GM23338 (cell line): ENCODE measurements at regions not wholly inside any gene's neighbourhood (a gene's known extent, or its start where the extent isn't known, plus 50 kb on each side); places are given as distances from the start of the nearest gene placed in this dataset.

ENCODE experiments used
- ATAC-seq: fragments of 200-7000 bp; cut with Tn5 transposase; 3 replicates; pipeline ENCODE4 v1.9.1; 2020
- DNase-seq: peaks from one replicate; pipeline ENCODE4 v3.0.0-alpha.2; 2015; ENCODE audit warnings: low spot score
- H2AFZ ChIP-seq: fragments of 200-600 bp; sonication (generic); 2 replicates; pipeline ENCODE4 v1.8.0; 2016; ENCODE audit warnings: antibody characterized with exemption, mild to moderate bottlenecking, moderate library complexity
- H3F3A ChIP-seq: fragments of 200-600 bp; sonication (generic); replicated peaks from 2 replicates; pipeline ENCODE4 v1.8.0; 2017; ENCODE audit warnings: antibody characterized with exemption, mixed run types, low read depth
- H3K27ac ChIP-seq: fragments of 200-600 bp; sonication (generic); 2 replicates; pipeline ENCODE4 v1.6.1; 2016; ENCODE audit warnings: low read depth
- H3K27me3 ChIP-seq: fragments of 200-600 bp; sonication (generic); 2 replicates; pipeline ENCODE4 v1.8.0; 2016; ENCODE audit warnings: mild to moderate bottlenecking, mixed run types, moderate library complexity; ENCODE audit not compliant: insufficient read depth
- H3K36me3 ChIP-seq: fragments of 200-600 bp; sonication (generic); 2 replicates; pipeline ENCODE4 v1.8.0; 2016; ENCODE audit warnings: mild to moderate bottlenecking; ENCODE audit not compliant: insufficient read depth
- H3K4me1 ChIP-seq: fragments of 200-600 bp; sonication (generic); 2 replicates; pipeline ENCODE4 v1.8.0; 2016; ENCODE audit warnings: mild to moderate bottlenecking, moderate library complexity; ENCODE audit not compliant: insufficient read depth
- H3K4me2 ChIP-seq: fragments of 200-600 bp; sonication (generic); 2 replicates; pipeline ENCODE4 v1.7.1; 2017; ENCODE audit warnings: mixed run types
- H3K4me3 ChIP-seq: fragments of 200-600 bp; sonication (generic); 2 replicates; pipeline ENCODE4 v1.6.1; 2016; ENCODE audit warnings: mixed run types
- H3K79me2 ChIP-seq: fragments of 200-600 bp; sonication (generic); replicated peaks from 2 replicates; pipeline ENCODE4 v1.8.0; 2017; ENCODE audit warnings: mild to moderate bottlenecking; ENCODE audit not compliant: insufficient read depth
- H3K9me2 ChIP-seq: fragments of 200-600 bp; sonication (generic); 2 replicates; pipeline ENCODE4 v1.8.0; 2017; ENCODE audit not compliant: insufficient read depth
- H4K20me1 ChIP-seq: fragments of 200-600 bp; sonication (generic); replicated peaks from 2 replicates; pipeline ENCODE4 v1.8.0; 2017; ENCODE audit warnings: mild to moderate bottlenecking; ENCODE audit not compliant: insufficient read depth
- H3K27ac Mint-ChIP-seq: 2 replicates; pipeline ENCODE4 v1.8.0; 2020; ENCODE audit warnings: inconsistent platforms, mild to moderate bottlenecking, moderate library complexity, mixed read lengths
- H3K27me3 Mint-ChIP-seq: 3 replicates; pipeline ENCODE4 v1.8.0; 2022; ENCODE audit warnings: low read depth, mild to moderate bottlenecking, moderate library complexity, mixed read lengths, inconsistent platforms; ENCODE audit not compliant: insufficient read depth, poor library complexity
- H3K36me3 Mint-ChIP-seq: 3 replicates; pipeline ENCODE4 v1.8.0; 2021; ENCODE audit warnings: low read depth, mild to moderate bottlenecking, inconsistent platforms, moderate library complexity, mixed read lengths
- H3K4me1 Mint-ChIP-seq: 3 replicates; pipeline ENCODE4 v1.8.0; 2020; ENCODE audit warnings: mild to moderate bottlenecking, inconsistent platforms, mixed read lengths
- H3K4me3 Mint-ChIP-seq: 3 replicates; pipeline ENCODE4 v1.8.0; 2021; ENCODE audit warnings: moderate library complexity, mild to moderate bottlenecking, inconsistent platforms, mixed read lengths
- H3K9me3 Mint-ChIP-seq: 3 replicates; pipeline ENCODE4 v1.8.0; 2020; ENCODE audit warnings: moderate library complexity, mild to moderate bottlenecking, inconsistent platforms, mixed read lengths
- CREB1 ChIP-seq: fragments of 250-450 bp; sonication (Bioruptor Pico); IDR thresholded peaks from 2 replicates; pipeline ENCODE4 v1.5.0; 2020; ENCODE audit warnings: low read depth, mild to moderate bottlenecking, moderate library complexity
- ETS1 ChIP-seq: IDR thresholded peaks from 2 replicates; pipeline ENCODE4 v1.6.1; 2016; ENCODE audit warnings: antibody characterized with exemption
- EZH2 ChIP-seq: fragments of 200-600 bp; sonication (generic); IDR thresholded peaks from one replicate; pipeline ENCODE4 v1.8.0; 2017; ENCODE audit warnings: antibody characterized with exemption, mild to moderate bottlenecking, low read depth; ENCODE audit not compliant: unreplicated experiment
- JUNB ChIP-seq: IDR thresholded peaks from one replicate; pipeline ENCODE4 v1.6.1; 2016; ENCODE audit warnings: antibody characterized with exemption; ENCODE audit not compliant: unreplicated experiment
- NANOG ChIP-seq: IDR thresholded peaks from 2 replicates; pipeline ENCODE4 v1.6.1; 2016; ENCODE audit warnings: antibody characterized with exemption, borderline replicate concordance
- POLR2AphosphoS5 ChIP-seq: IDR thresholded peaks from 2 replicates; pipeline ENCODE4 v1.6.1; 2016; ENCODE audit warnings: antibody characterized with exemption, low read depth
- STAT1 ChIP-seq: IDR thresholded peaks from one replicate; pipeline ENCODE4 v1.6.1; 2016; ENCODE audit warnings: antibody characterized with exemption; ENCODE audit not compliant: unreplicated experiment
- TF ChIP-seq, protein P1 (sequence below), 2 experiments: fragments of 200-600 bp in 1 of 2; sonication (generic) in 1 of 2; conservative IDR thresholded peaks; 2 replicates each; pipeline versions ENCODE4 v1.5.1 to v1.6.1; 2016 to 2017; ENCODE audit warnings: antibody characterized with exemption in 2 of 2, low read depth in 2 of 2, mild to moderate bottlenecking in 2 of 2, moderate library complexity in 1 of 2
- TF ChIP-seq, protein P2 (sequence below): IDR thresholded peaks from one replicate; pipeline ENCODE4 v1.6.1; 2018; ENCODE audit warnings: antibody characterized with exemption; ENCODE audit not compliant: unreplicated experiment

DNA sequence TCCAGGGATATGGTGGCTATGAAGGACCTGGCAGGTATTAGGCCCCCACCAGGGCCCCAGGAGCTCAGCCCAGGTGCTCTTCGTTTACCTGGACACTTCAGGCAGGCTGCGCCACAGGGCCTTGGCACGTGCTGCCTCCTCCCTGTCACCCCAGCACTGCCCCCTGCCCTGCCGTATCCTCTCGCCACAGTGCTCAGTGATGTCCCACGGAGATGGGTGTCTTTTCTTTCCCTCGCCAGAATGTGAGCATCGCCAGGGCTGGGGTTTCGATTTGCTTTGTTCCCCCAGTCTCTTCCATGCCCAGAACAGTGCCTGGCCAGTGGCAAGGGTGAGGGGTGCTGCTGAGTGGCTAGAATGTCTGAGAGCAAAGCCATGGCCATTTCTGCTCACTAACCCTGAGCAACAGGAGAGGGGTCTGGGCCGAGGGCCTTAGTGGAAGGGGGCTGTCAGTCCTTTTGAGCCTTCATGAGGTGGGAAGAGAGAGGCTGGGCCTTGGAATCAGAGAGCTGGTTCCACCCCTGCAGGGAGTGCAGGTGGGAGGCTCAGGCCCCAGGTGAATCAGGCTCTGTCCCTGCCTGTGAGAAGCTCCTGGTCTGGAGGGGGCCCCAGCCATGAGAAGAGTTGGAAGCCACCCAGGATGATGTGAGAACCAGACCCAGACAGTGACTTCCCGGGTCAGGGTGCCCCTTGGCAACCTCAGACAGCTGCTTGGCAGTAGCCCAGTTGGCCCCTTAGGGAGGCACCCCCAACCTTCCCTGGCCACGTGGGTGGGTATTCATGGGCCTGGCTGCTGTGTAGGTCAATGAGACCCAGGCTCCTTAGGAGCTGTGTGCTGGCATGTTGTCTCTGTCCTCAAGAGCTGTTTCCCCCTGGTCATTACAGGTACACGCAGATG lies 129.9 kb upstream of the HS6ST1 start:
- H3K36me3 Mint-ChIP-seq: peaks cover 3% of the 10 kb centered on the region; the same call in 2 of the 3 replicates
- no peak overlapping the region for H3K27ac ChIP-seq
- H3K36me3 ChIP-seq: no peaks in the 10 kb centered on the region
- no peak overlapping the region for H3K4me2 ChIP-seq
- H3K79me2 ChIP-seq: no peaks in the 10 kb centered on the region
- DNase-seq (no peak), ATAC-seq (no peak)
- H4K20me1 ChIP-seq: no peaks in the 10 kb centered on the region
- H3K9me2 ChIP-seq: no peaks in the 10 kb centered on the region
- H2AFZ ChIP-seq: no peak overlapping the region
- H3K4me3 Mint-ChIP-seq: no peak overlapping the region
- H3K27ac Mint-ChIP-seq: no peak overlapping the region
- H3K27me3 ChIP-seq: no peaks in the 10 kb centered on the region
- TF ChIP-seq NANOG: no peak
- no peak for TF ChIP-seq EZH2
- TF ChIP-seq POLR2AphosphoS5: no peak
- no peak for TF ChIP-seq JUNB
- TF ChIP-seq, protein P1, sequence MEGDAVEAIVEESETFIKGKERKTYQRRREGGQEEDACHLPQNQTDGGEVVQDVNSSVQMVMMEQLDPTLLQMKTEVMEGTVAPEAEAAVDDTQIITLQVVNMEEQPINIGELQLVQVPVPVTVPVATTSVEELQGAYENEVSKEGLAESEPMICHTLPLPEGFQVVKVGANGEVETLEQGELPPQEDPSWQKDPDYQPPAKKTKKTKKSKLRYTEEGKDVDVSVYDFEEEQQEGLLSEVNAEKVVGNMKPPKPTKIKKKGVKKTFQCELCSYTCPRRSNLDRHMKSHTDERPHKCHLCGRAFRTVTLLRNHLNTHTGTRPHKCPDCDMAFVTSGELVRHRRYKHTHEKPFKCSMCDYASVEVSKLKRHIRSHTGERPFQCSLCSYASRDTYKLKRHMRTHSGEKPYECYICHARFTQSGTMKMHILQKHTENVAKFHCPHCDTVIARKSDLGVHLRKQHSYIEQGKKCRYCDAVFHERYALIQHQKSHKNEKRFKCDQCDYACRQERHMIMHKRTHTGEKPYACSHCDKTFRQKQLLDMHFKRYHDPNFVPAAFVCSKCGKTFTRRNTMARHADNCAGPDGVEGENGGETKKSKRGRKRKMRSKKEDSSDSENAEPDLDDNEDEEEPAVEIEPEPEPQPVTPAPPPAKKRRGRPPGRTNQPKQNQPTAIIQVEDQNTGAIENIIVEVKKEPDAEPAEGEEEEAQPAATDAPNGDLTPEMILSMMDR (conservative IDR thresholded peaks at IDR 0.05; ENCODE audit: low read depth in 2 of 2): no peak
- no peak for TF ChIP-seq CREB1 (CRISPR knock-in tag)
- TF ChIP-seq, protein P2, sequence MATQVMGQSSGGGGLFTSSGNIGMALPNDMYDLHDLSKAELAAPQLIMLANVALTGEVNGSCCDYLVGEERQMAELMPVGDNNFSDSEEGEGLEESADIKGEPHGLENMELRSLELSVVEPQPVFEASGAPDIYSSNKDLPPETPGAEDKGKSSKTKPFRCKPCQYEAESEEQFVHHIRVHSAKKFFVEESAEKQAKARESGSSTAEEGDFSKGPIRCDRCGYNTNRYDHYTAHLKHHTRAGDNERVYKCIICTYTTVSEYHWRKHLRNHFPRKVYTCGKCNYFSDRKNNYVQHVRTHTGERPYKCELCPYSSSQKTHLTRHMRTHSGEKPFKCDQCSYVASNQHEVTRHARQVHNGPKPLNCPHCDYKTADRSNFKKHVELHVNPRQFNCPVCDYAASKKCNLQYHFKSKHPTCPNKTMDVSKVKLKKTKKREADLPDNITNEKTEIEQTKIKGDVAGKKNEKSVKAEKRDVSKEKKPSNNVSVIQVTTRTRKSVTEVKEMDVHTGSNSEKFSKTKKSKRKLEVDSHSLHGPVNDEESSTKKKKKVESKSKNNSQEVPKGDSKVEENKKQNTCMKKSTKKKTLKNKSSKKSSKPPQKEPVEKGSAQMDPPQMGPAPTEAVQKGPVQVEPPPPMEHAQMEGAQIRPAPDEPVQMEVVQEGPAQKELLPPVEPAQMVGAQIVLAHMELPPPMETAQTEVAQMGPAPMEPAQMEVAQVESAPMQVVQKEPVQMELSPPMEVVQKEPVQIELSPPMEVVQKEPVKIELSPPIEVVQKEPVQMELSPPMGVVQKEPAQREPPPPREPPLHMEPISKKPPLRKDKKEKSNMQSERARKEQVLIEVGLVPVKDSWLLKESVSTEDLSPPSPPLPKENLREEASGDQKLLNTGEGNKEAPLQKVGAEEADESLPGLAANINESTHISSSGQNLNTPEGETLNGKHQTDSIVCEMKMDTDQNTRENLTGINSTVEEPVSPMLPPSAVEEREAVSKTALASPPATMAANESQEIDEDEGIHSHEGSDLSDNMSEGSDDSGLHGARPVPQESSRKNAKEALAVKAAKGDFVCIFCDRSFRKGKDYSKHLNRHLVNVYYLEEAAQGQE: no peak
- no peak for TF ChIP-seq STAT1
- TF ChIP-seq ETS1: no peak
- peaks cover 18% of the 10 kb centered on the region for H3K27me3 Mint-ChIP-seq
- H3F3A ChIP-seq: no peaks in the 10 kb centered on the region
- H3K4me1 Mint-ChIP-seq: peaks cover 5% of the 10 kb centered on the region
- no peak overlapping the region for H3K4me3 ChIP-seq
- H3K4me1 ChIP-seq: peaks cover 2% of the 10 kb centered on the region; the same call in 1 of the 2 replicates
- H3K9me3 Mint-ChIP-seq: no peaks in the 10 kb centered on the region; the same call in 1 of the 3 replicates
